ENCODE measurements at regions not wholly inside any gene's neighbourhood (a gene's known extent, or its start where the extent isn't known, plus 50 kb on each side); places are given as distances from the start of the nearest gene placed in this dataset.

DNA sequence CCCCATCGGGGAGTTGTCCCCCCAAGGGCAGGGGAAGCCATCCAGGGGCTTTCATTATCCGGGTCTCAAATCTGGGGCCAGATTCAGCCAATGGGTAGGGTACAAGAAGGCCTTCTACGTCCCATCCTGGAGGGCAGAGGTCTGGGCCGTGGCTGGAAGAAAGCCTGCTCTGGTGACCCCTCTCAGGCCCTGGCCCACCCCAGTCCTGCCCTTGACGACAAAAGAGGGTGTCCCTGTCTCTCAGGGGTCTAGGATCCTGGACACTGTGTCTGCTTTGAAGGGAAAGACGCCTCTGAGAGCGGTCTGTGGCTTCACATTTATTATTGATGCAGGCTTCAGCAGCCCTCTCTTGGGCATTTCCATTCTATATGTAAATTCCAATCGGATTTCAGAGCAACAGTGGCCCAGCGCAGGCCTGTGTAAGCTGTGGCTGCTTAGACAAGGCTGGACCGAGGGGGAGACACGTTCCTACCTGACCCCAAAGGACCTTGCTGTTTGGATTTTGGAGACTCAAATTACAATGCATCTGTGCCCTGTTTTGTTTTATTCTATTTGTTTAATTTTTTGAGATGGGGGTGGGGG, 83.2 kb upstream of the BAIAP2L1 start:
- TF ChIP-seq CTCF (IDR thresholded peaks at IDR 0.05) (no peak), POLR2A (IDR thresholded peaks at IDR 0.05) (no peak)

Data from stomach (tissue), 4 donors.